ENCODE measurements at regions not wholly inside any gene's neighbourhood (a gene's known extent, or its start where the extent isn't known, plus 50 kb on each side); places are given as distances from the start of the nearest gene placed in this dataset.
"Not testable (repeated sequence)": the region's sequence is repeated elsewhere in the genome, so short reads cannot be mapped to it uniquely, and the experiment has no call there.

GRCh38 chr10:130961506-130962239 lies 349.8 kb downstream of the TCERG1L start:
- H3K27me3 Mint-ChIP-seq, result no peaks in the 10 kb centered on the region
- H3K36me3 Mint-ChIP-seq, result no peaks in the 10 kb centered on the region
- H3K4me1 Mint-ChIP-seq, result no peaks in the 10 kb centered on the region
- H3K4me3 Mint-ChIP-seq, result no peak overlapping the region
- H3K27ac Mint-ChIP-seq, result no peak overlapping the region
- no peaks in the 10 kb centered on the region for H3K9me3 Mint-ChIP-seq

- Mint-ChIP-seq H3K9me3 (no peaks in the 10 kb centered on the region), H3K27ac (no peak overlapping the region), H3K36me3 (no peaks in the 10 kb centered on the region), H3K4me1 (no peaks in the 10 kb centered on the region), H3K27me3 (no peaks in the 10 kb centered on the region), H3K4me3 (no peak overlapping the region)
Measured at GRCh38 chr10:130962240-130963051, 349.1 kb downstream of the TCERG1L start.

- H3K27ac Mint-ChIP-seq, result no peak overlapping the region
- no peaks in the 10 kb centered on the region for H3K4me1 Mint-ChIP-seq
- H3K27me3 Mint-ChIP-seq, result no peaks in the 10 kb centered on the region
- no peak overlapping the region for H3K4me3 Mint-ChIP-seq
- H3K36me3 Mint-ChIP-seq, result no peaks in the 10 kb centered on the region
- no peaks in the 10 kb centered on the region for H3K9me3 Mint-ChIP-seq
Measured at GRCh38 chr10:130963052-130963393, 348.5 kb downstream of the TCERG1L start.

- no peaks in the 10 kb centered on the region for H3K27me3 Mint-ChIP-seq
- no peaks in the 10 kb centered on the region for H3K4me1 Mint-ChIP-seq
- H3K9me3 Mint-ChIP-seq, result no peaks in the 10 kb centered on the region
Measured at GRCh38 chr10:130963786-130964522, 347.6 kb downstream of the TCERG1L start.

GRCh38 chr10:130964771-130965170 lies 346.8 kb downstream of the TCERG1L start:
- Mint-ChIP-seq H3K4me1 (no peaks in the 10 kb centered on the region), H3K4me3 (no peak overlapping the region), H3K27me3 (no peaks in the 10 kb centered on the region), H3K9me3 (no peaks in the 10 kb centered on the region), H3K36me3 (no peaks in the 10 kb centered on the region), H3K27ac (no peak overlapping the region)

More at GRCh38 chr10:130963786-130964522, 347.6 kb downstream of the TCERG1L start:
- Mint-ChIP-seq H3K36me3 (no peaks in the 10 kb centered on the region), H3K27ac (no peak overlapping the region), H3K4me3 (no peak overlapping the region)

- H3K4me1 Mint-ChIP-seq, result no peaks in the 10 kb centered on the region
Measured at GRCh38 chr10:130967161-130967560, 344.4 kb downstream of the TCERG1L start.

GRCh38 chr10:130967784-130968183 lies 343.7 kb downstream of the TCERG1L start:
- H3K9me3 Mint-ChIP-seq, result no peaks in the 10 kb centered on the region
- H3K36me3 Mint-ChIP-seq, result no peaks in the 10 kb centered on the region
- H3K27ac Mint-ChIP-seq, result no peak overlapping the region
- H3K4me1 Mint-ChIP-seq, result no peaks in the 10 kb centered on the region
- H3K27me3 Mint-ChIP-seq, result no peaks in the 10 kb centered on the region
- H3K4me3 Mint-ChIP-seq, result no peak overlapping the region

More at GRCh38 chr10:130967161-130967560, 344.4 kb downstream of the TCERG1L start:
- H3K4me3 Mint-ChIP-seq, result no peak overlapping the region
- no peaks in the 10 kb centered on the region for H3K36me3 Mint-ChIP-seq
- H3K27me3 Mint-ChIP-seq, result no peaks in the 10 kb centered on the region
- no peaks in the 10 kb centered on the region for H3K9me3 Mint-ChIP-seq
- H3K27ac Mint-ChIP-seq, result peak overlapping the region; percentile 14

GRCh38 chr10:130968511-130968910 lies 343.0 kb downstream of the TCERG1L start:
- no peaks in the 10 kb centered on the region for H3K27me3 Mint-ChIP-seq
- no peak overlapping the region for H3K27ac Mint-ChIP-seq
- no peak overlapping the region for H3K4me3 Mint-ChIP-seq
- H3K9me3 Mint-ChIP-seq, result no peaks in the 10 kb centered on the region
- H3K36me3 Mint-ChIP-seq, result no peaks in the 10 kb centered on the region
- H3K4me1 Mint-ChIP-seq, result no peaks in the 10 kb centered on the region

GRCh38 chr10:130968964-130969363 lies 342.6 kb downstream of the TCERG1L start:
- no peaks in the 10 kb centered on the region for H3K36me3 Mint-ChIP-seq
- H3K27me3 Mint-ChIP-seq, result no peaks in the 10 kb centered on the region
- no peaks in the 10 kb centered on the region for H3K9me3 Mint-ChIP-seq
- no peak overlapping the region for H3K27ac Mint-ChIP-seq
- H3K4me3 Mint-ChIP-seq, result no peak overlapping the region
- no peaks in the 10 kb centered on the region for H3K4me1 Mint-ChIP-seq

- H3K36me3 Mint-ChIP-seq, result no peaks in the 10 kb centered on the region
- H3K4me1 Mint-ChIP-seq, result no peaks in the 10 kb centered on the region
- H3K9me3 Mint-ChIP-seq, result no peaks in the 10 kb centered on the region
- no peak overlapping the region for H3K4me3 Mint-ChIP-seq
- no peak overlapping the region for H3K27ac Mint-ChIP-seq
- no peaks in the 10 kb centered on the region for H3K27me3 Mint-ChIP-seq
Measured at GRCh38 chr10:130969700-130970099, 341.8 kb downstream of the TCERG1L start.

GRCh38 chr10:130970341-130971122 lies 341.0 kb downstream of the TCERG1L start:
- no peaks in the 10 kb centered on the region for H3K36me3 Mint-ChIP-seq
- H3K9me3 Mint-ChIP-seq, result no peaks in the 10 kb centered on the region
- H3K4me3 Mint-ChIP-seq, result no peak overlapping the region
- no peak overlapping the region for H3K27ac Mint-ChIP-seq
- no peaks in the 10 kb centered on the region for H3K4me1 Mint-ChIP-seq
- H3K27me3 Mint-ChIP-seq, result no peaks in the 10 kb centered on the region

GRCh38 chr10:130971123-130971435 lies 340.4 kb downstream of the TCERG1L start:
- Mint-ChIP-seq H3K9me3 (no peaks in the 10 kb centered on the region), H3K4me1 (no peaks in the 10 kb centered on the region), H3K4me3 (no peak overlapping the region), H3K27ac (no peak overlapping the region), H3K36me3 (no peaks in the 10 kb centered on the region), H3K27me3 (no peaks in the 10 kb centered on the region)

- no peaks in the 10 kb centered on the region for H3K4me1 Mint-ChIP-seq
- H3K27ac Mint-ChIP-seq, result no peak overlapping the region
- H3K27me3 Mint-ChIP-seq, result no peaks in the 10 kb centered on the region
- no peak overlapping the region for H3K4me3 Mint-ChIP-seq
- no peaks in the 10 kb centered on the region for H3K9me3 Mint-ChIP-seq
- no peaks in the 10 kb centered on the region for H3K36me3 Mint-ChIP-seq
Measured at GRCh38 chr10:130973127-130973839, 338.2 kb downstream of the TCERG1L start.

- H3K4me3 Mint-ChIP-seq, result no peak overlapping the region
- no peaks in the 10 kb centered on the region for H3K27me3 Mint-ChIP-seq
- no peaks in the 10 kb centered on the region for H3K4me1 Mint-ChIP-seq
- H3K9me3 Mint-ChIP-seq, result no peaks in the 10 kb centered on the region
- no peak overlapping the region for H3K27ac Mint-ChIP-seq
- no peaks in the 10 kb centered on the region for H3K36me3 Mint-ChIP-seq
Measured at GRCh38 chr10:130974166-130974565, 337.4 kb downstream of the TCERG1L start.

GRCh38 chr10:130975351-130975750 lies 336.2 kb downstream of the TCERG1L start:
- H3K27ac Mint-ChIP-seq, H3K27me3 Mint-ChIP-seq, H3K4me3 Mint-ChIP-seq, H3K4me1 Mint-ChIP-seq, H3K36me3 Mint-ChIP-seq, H3K9me3 Mint-ChIP-seq: not testable (repeated sequence)

Data from activated naive CD4-positive, alpha-beta T cell treated with anti-CD3 and anti-CD28 coated beads, Interleukin-2, amount 50 U/mL, for 24 hours (primary cell).